ENCODE measurements at regions not wholly inside any gene's neighbourhood (a gene's known extent, or its start where the extent isn't known, plus 50 kb on each side); places are given as distances from the start of the nearest gene placed in this dataset.

GRCh38 chr20:12874933-12875332 lies 133.8 kb upstream of the SPTLC3 start:
- TF ChIP-seq CTCF (IDR thresholded peaks at IDR 0.05) (no peak), POLR2A (IDR thresholded peaks at IDR 0.05) (no peak)
